WTC11 (cell line): ENCODE measurements at regions not wholly inside any gene's neighbourhood (a gene's known extent, or its start where the extent isn't known, plus 50 kb on each side); places are given as distances from the start of the nearest gene placed in this dataset.

Experiments used
- ATAC-seq: fragments of 200-7000 bp; cut with Tn5 transposase; 2 replicates; pipeline ENCODE4 v1.10.0; 2021; ENCODE audit warnings: mild to moderate bottlenecking, moderate library complexity
- CTCF ChIA-PET: fragments of 300-600 bp; sonication (Branson Sonifier 250); formaldehyde crosslinking; loops from one replicate; lab custom pipeline; 2021; ENCODE audit warnings: antibody characterized with exemption; lab: Charles Lee
- POLR2A ChIA-PET: fragments of 350-600 bp; sonication (Branson Sonifier 250); formaldehyde crosslinking; loops from one replicate; lab custom pipeline; 2021; ENCODE audit warnings: antibody characterized with exemption; lab: Charles Lee
- DNase-seq: peaks from one replicate; pipeline ENCODE4 v3.0.0; 2021; ENCODE audit warnings: low spot score
- H3K27ac Mint-ChIP-seq: 2 replicates; pipeline ENCODE4 v1.8.0; 2021; ENCODE audit warnings: mixed read lengths
- H3K27me3 Mint-ChIP-seq: 2 replicates; pipeline ENCODE4 v1.8.0; 2021; ENCODE audit warnings: low read depth, mild to moderate bottlenecking, moderate library complexity, mixed read lengths
- H3K36me3 Mint-ChIP-seq: 2 replicates; pipeline ENCODE4 v1.8.0; 2021; ENCODE audit warnings: mixed read lengths
- H3K4me1 Mint-ChIP-seq: 2 replicates; pipeline ENCODE4 v1.8.0; 2022; ENCODE audit warnings: mixed read lengths
- H3K4me3 Mint-ChIP-seq: 2 replicates; pipeline ENCODE4 v1.8.0; 2021; ENCODE audit warnings: mild to moderate bottlenecking, moderate library complexity, mixed read lengths
- H3K9me3 Mint-ChIP-seq: 2 replicates; pipeline ENCODE4 v1.8.0; 2021; ENCODE audit warnings: mixed read lengths
- ATF1 ChIP-seq: sonication (generic); formaldehyde crosslinking; IDR thresholded peaks from 2 replicates; pipeline ENCODE4 v1.8.1; 2023; ENCODE audit warnings: mild to moderate bottlenecking, moderate library complexity, missing genetic modification reagents
- CREM ChIP-seq: sonication (generic); formaldehyde crosslinking; IDR thresholded peaks from 2 replicates; pipeline ENCODE4 v1.8.1; 2022; ENCODE audit warnings: mild to moderate bottlenecking, missing genetic modification reagents, moderate library complexity
- CTCF ChIP-seq: fragments of 200-600 bp; IDR thresholded peaks from 2 replicates; pipeline ENCODE4 v1.8.0; 2022; ENCODE audit warnings: antibody characterized with exemption
- E2F1 ChIP-seq: sonication (generic); formaldehyde crosslinking; IDR thresholded peaks from 2 replicates; pipeline ENCODE4 v1.8.0; 2022; ENCODE audit warnings: mild to moderate bottlenecking, missing genetic modification reagents
- ETV6 ChIP-seq: sonication (generic); formaldehyde crosslinking; IDR thresholded peaks from 2 replicates; pipeline ENCODE4 v1.8.1; 2022; ENCODE audit warnings: mild to moderate bottlenecking, missing genetic modification reagents
- FOXJ3 ChIP-seq: sonication (generic); formaldehyde crosslinking; IDR thresholded peaks from 2 replicates; pipeline ENCODE4 v1.9.0; 2021; ENCODE audit warnings: missing genetic modification reagents, mild to moderate bottlenecking, borderline replicate concordance
- KAT7 ChIP-seq: sonication (generic); formaldehyde crosslinking; IDR thresholded peaks from 2 replicates; pipeline ENCODE4 v1.8.1; 2023; ENCODE audit warnings: missing genetic modification reagents, mild to moderate bottlenecking, borderline replicate concordance
- NFATC4 ChIP-seq: fragments of 250-450 bp; sonication (Bioruptor Pico); IDR thresholded peaks from 2 replicates; pipeline ENCODE4 v1.9.0; 2021; ENCODE audit warnings: mild to moderate bottlenecking
- OVOL2 ChIP-seq: fragments of 250-450 bp; sonication (Bioruptor Pico); IDR thresholded peaks from 2 replicates; pipeline ENCODE4 v1.9.0; 2021; ENCODE audit warnings: mild to moderate bottlenecking, borderline replicate concordance
- RELA ChIP-seq: sonication (generic); formaldehyde crosslinking; IDR thresholded peaks from 2 replicates; pipeline ENCODE4 v1.8.1; 2022; ENCODE audit warnings: missing genetic modification reagents, mild to moderate bottlenecking, borderline replicate concordance
- RORB ChIP-seq: fragments of 250-450 bp; sonication (Bioruptor Pico); IDR thresholded peaks from 2 replicates; pipeline ENCODE4 v1.9.0; 2021; ENCODE audit warnings: mild to moderate bottlenecking
- TEAD1 ChIP-seq: sonication (generic); formaldehyde crosslinking; IDR thresholded peaks from 2 replicates; pipeline ENCODE4 v1.8.0; 2022; ENCODE audit warnings: mild to moderate bottlenecking, missing genetic modification reagents
- USF1 ChIP-seq: sonication (generic); formaldehyde crosslinking; IDR thresholded peaks from 2 replicates; pipeline ENCODE4 v1.8.0; 2022; ENCODE audit warnings: mild to moderate bottlenecking, missing genetic modification reagents
- USF2 ChIP-seq: sonication (generic); formaldehyde crosslinking; IDR thresholded peaks from 2 replicates; pipeline ENCODE4 v1.8.1; 2023; ENCODE audit warnings: mild to moderate bottlenecking, missing genetic modification reagents, moderate library complexity
- ZNF121 ChIP-seq: sonication (generic); formaldehyde crosslinking; IDR thresholded peaks from 2 replicates; pipeline ENCODE4 v1.8.0; 2023; ENCODE audit warnings: missing genetic modification reagents
- ZNF396 ChIP-seq: fragments of 250-450 bp; sonication (Bioruptor Pico); IDR thresholded peaks from 2 replicates; pipeline ENCODE4 v1.8.0; 2021; ENCODE audit warnings: mild to moderate bottlenecking, moderate library complexity, borderline replicate concordance
- ZNF671 ChIP-seq: fragments of 250-450 bp; sonication (Bioruptor Pico); IDR thresholded peaks from 2 replicates; pipeline ENCODE4 v1.8.0; 2021; ENCODE audit warnings: mild to moderate bottlenecking
- TF ChIP-seq, protein P1 (sequence below): fragments of 250-450 bp; sonication (Bioruptor Pico); IDR thresholded peaks from 2 replicates; pipeline ENCODE4 v2.1.2; 2022; ENCODE audit warnings: mild to moderate bottlenecking, moderate library complexity
- TF ChIP-seq, protein P2 (sequence below): sonication (generic); formaldehyde crosslinking; IDR thresholded peaks from 2 replicates; pipeline ENCODE4 v1.8.1; 2022; ENCODE audit warnings: missing genetic modification reagents, borderline replicate concordance
- TF ChIP-seq, protein P3 (sequence below): sonication (generic); formaldehyde crosslinking; IDR thresholded peaks from 2 replicates; pipeline ENCODE4 v1.8.0; 2022; ENCODE audit warnings: mild to moderate bottlenecking, missing genetic modification reagents
- TF ChIP-seq, protein P4 (sequence below): sonication (generic); formaldehyde crosslinking; IDR thresholded peaks from 2 replicates; pipeline ENCODE4 v1.8.1; 2023; ENCODE audit warnings: mild to moderate bottlenecking, missing genetic modification reagents

- TF ChIP-seq, protein P1, sequence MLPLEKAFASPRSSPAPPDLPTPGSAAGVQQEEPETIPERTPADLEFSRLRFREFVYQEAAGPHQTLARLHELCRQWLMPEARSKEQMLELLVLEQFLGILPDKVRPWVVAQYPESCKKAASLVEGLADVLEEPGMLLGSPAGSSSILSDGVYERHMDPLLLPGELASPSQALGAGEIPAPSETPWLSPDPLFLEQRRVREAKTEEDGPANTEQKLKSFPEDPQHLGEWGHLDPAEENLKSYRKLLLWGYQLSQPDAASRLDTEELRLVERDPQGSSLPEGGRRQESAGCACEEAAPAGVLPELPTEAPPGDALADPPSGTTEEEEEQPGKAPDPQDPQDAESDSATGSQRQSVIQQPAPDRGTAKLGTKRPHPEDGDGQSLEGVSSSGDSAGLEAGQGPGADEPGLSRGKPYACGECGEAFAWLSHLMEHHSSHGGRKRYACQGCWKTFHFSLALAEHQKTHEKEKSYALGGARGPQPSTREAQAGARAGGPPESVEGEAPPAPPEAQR, result no peak
- TF ChIP-seq, protein P2, sequence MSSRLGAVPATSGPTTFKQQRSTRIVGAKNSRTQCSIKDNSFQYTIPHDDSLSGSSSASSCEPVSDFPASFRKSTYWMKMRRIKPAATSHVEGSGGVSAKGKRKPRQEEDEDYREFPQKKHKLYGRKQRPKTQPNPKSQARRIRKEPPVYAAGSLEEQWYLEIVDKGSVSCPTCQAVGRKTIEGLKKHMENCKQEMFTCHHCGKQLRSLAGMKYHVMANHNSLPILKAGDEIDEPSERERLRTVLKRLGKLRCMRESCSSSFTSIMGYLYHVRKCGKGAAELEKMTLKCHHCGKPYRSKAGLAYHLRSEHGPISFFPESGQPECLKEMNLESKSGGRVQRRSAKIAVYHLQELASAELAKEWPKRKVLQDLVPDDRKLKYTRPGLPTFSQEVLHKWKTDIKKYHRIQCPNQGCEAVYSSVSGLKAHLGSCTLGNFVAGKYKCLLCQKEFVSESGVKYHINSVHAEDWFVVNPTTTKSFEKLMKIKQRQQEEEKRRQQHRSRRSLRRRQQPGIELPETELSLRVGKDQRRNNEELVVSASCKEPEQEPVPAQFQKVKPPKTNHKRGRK (CRISPR knock-in tag), result no peak
- TF ChIP-seq NFATC4 (CRISPR knock-in tag) (no peak), KAT7 (CRISPR knock-in tag) (no peak), ZNF121 (no peak), OVOL2 (CRISPR knock-in tag) (no peak), ETV6 (no peak)
- TF ChIP-seq, protein P3, sequence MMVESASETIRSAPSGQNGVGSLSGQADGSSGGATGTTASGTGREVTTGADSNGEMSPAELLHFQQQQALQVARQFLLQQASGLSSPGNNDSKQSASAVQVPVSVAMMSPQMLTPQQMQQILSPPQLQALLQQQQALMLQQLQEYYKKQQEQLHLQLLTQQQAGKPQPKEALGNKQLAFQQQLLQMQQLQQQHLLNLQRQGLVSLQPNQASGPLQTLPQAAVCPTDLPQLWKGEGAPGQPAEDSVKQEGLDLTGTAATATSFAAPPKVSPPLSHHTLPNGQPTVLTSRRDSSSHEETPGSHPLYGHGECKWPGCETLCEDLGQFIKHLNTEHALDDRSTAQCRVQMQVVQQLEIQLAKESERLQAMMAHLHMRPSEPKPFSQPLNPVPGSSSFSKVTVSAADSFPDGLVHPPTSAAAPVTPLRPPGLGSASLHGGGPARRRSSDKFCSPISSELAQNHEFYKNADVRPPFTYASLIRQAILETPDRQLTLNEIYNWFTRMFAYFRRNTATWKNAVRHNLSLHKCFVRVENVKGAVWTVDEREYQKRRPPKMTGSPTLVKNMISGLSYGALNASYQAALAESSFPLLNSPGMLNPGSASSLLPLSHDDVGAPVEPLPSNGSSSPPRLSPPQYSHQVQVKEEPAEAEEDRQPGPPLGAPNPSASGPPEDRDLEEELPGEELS (CRISPR knock-in tag), result no peak
- TF ChIP-seq, all 79 proteins: peak for 0
Observed at GRCh38 chr18:41657189-41657588, 297.8 kb upstream of the PIK3C3 start (continued).

GRCh38 chr18:41655074-41655473 lies 300.0 kb upstream of the PIK3C3 start:
- TF ChIP-seq NFATC4 (CRISPR knock-in tag) (no peak), USF1 (CRISPR knock-in tag) (no peak)
- POLR2A ChIA-PET, result no interaction called here
- Mint-ChIP-seq H3K27me3 (no peaks in the 10 kb centered on the region), H3K4me3 (no peak overlapping the region), H3K9me3 (no peaks in the 10 kb centered on the region), H3K27ac (no peak overlapping the region), H3K36me3 (no peaks in the 10 kb centered on the region), H3K4me1 (no peaks in the 10 kb centered on the region)
- no peak for ATAC-seq
- no peak for DNase-seq
- CTCF ChIA-PET, result no interaction called here

GRCh38 chr18:41647914-41648313 lies 307.1 kb upstream of the PIK3C3 start:
- ChIA-PET POLR2A (no interaction called here), CTCF (no interaction called here)
- no peaks in the 10 kb centered on the region for H3K36me3 Mint-ChIP-seq
- DNase-seq (no peak), ATAC-seq (no peak)
- no peaks in the 10 kb centered on the region for H3K27me3 Mint-ChIP-seq
- no peaks in the 10 kb centered on the region for H3K4me1 Mint-ChIP-seq
- H3K9me3 Mint-ChIP-seq, result peaks cover 14% of the 10 kb centered on the region
- H3K4me3 Mint-ChIP-seq, result no peak overlapping the region
- TF ChIP-seq KAT7 (CRISPR knock-in tag) (no peak), RELA (CRISPR knock-in tag) (no peak), ATF1 (CRISPR knock-in tag) (no peak), CREM (CRISPR knock-in tag) (no peak), ZNF396 (no peak), RORB (CRISPR knock-in tag) (no peak), USF2 (CRISPR knock-in tag) (no peak), ZNF671 (no peak), FOXJ3 (CRISPR knock-in tag) (no peak), E2F1 (CRISPR knock-in tag) (no peak), CTCF (no peak), NFATC4 (CRISPR knock-in tag) (no peak), TEAD1 (no peak)
- TF ChIP-seq, protein P4, sequence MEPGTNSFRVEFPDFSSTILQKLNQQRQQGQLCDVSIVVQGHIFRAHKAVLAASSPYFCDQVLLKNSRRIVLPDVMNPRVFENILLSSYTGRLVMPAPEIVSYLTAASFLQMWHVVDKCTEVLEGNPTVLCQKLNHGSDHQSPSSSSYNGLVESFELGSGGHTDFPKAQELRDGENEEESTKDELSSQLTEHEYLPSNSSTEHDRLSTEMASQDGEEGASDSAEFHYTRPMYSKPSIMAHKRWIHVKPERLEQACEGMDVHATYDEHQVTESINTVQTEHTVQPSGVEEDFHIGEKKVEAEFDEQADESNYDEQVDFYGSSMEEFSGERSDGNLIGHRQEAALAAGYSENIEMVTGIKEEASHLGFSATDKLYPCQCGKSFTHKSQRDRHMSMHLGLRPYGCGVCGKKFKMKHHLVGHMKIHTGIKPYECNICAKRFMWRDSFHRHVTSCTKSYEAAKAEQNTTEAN (CRISPR knock-in tag), result no peak
- H3K27ac Mint-ChIP-seq, result no peak overlapping the region
